GM04504 (cell line): ENCODE measurements at regions not wholly inside any gene's neighbourhood (a gene's known extent, or its start where the extent isn't known, plus 50 kb on each side); places are given as distances from the start of the nearest gene placed in this dataset.

Experiments
- DNase-seq: peaks from one replicate; pipeline ENCODE4 v3.0.0-alpha.2; 2012; ENCODE audit warnings: low read depth

- DNase-seq = no peak
Measured at GRCh38 chr18:71011389-71011788, 722.5 kb downstream of the SOCS6 start.

- no peak for DNase-seq
Measured at GRCh38 chr18:71008257-71008656, 719.4 kb downstream of the SOCS6 start.

GRCh38 chr18:71001597-71001996, 712.8 kb downstream of the SOCS6 start:
- DNase-seq = no peak

GRCh38 chr18:70998490-70998889, 709.6 kb downstream of the SOCS6 start:
- no peak for DNase-seq

GRCh38 chr18:70994116-70994515, 705.3 kb downstream of the SOCS6 start:
- DNase-seq = no peak

GRCh38 chr18:70991577-70991976, 702.7 kb downstream of the SOCS6 start:
- no peak for DNase-seq

GRCh38 chr18:70985948-70986347, 697.1 kb downstream of the SOCS6 start:
- no peak for DNase-seq

- no peak for DNase-seq
Measured at GRCh38 chr18:70982292-70982691, 693.4 kb downstream of the SOCS6 start.

GRCh38 chr18:70981400-70982140, 692.7 kb downstream of the SOCS6 start:
- no peak for DNase-seq

GRCh38 chr18:70973626-70974025, 684.8 kb downstream of the SOCS6 start:
- DNase-seq = no peak

- DNase-seq = no peak
Measured at GRCh38 chr18:70966419-70966818, 677.6 kb downstream of the SOCS6 start.

GRCh38 chr18:70961939-70962338, 673.1 kb downstream of the SOCS6 start:
- DNase-seq = no peak

GRCh38 chr18:70956554-70956953, 667.7 kb downstream of the SOCS6 start:
- no peak for DNase-seq

GRCh38 chr18:70936160-70936559, 647.3 kb downstream of the SOCS6 start:
- DNase-seq = no peak

- no peak for DNase-seq
Measured at GRCh38 chr18:70931942-70932814, 643.3 kb downstream of the SOCS6 start.

- DNase-seq = no peak
Measured at GRCh38 chr18:70920840-70921374, 632.1 kb downstream of the SOCS6 start.

GRCh38 chr18:70907673-70908072, 618.8 kb downstream of the SOCS6 start:
- DNase-seq = no peak

GRCh38 chr18:70892381-70892780, 603.5 kb downstream of the SOCS6 start:
- DNase-seq = no peak

GRCh38 chr18:70870292-70870691, 581.4 kb downstream of the SOCS6 start:
- no peak for DNase-seq

- no peak for DNase-seq
Measured at GRCh38 chr18:70848329-70848728, 559.5 kb downstream of the SOCS6 start.

- no peak for DNase-seq
Measured at GRCh38 chr18:70840649-70841048, 551.8 kb downstream of the SOCS6 start.

- no peak for DNase-seq
Measured at GRCh38 chr18:70827632-70828031, 538.8 kb downstream of the SOCS6 start.

GRCh38 chr18:70826571-70826970, 537.7 kb downstream of the SOCS6 start:
- no peak for DNase-seq
